ENCODE measurements at regions not wholly inside any gene's neighbourhood (a gene's known extent, or its start where the extent isn't known, plus 50 kb on each side); places are given as distances from the start of the nearest gene placed in this dataset.

DNA sequence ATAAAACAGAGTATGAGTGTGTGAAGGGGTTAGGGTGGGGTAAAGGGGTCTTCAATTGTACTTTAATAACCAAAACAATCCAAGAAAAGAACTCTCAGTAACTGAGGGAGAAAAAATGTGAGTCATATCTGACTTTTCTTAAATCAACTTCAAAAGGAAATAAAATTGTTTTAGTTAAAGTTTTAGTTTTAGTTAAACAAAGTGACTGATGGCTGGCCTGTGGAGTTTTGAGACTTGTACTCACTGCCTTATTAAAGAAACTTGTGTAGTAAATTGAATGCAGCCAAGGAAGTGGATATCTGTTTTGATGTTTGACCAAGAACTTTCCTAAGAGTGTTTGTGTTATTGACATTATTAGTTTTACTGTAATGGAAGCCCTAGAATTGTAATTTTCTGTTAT, 2032.6 kb downstream of the MAT2B start:
- TF ChIP-seq, protein P1, sequence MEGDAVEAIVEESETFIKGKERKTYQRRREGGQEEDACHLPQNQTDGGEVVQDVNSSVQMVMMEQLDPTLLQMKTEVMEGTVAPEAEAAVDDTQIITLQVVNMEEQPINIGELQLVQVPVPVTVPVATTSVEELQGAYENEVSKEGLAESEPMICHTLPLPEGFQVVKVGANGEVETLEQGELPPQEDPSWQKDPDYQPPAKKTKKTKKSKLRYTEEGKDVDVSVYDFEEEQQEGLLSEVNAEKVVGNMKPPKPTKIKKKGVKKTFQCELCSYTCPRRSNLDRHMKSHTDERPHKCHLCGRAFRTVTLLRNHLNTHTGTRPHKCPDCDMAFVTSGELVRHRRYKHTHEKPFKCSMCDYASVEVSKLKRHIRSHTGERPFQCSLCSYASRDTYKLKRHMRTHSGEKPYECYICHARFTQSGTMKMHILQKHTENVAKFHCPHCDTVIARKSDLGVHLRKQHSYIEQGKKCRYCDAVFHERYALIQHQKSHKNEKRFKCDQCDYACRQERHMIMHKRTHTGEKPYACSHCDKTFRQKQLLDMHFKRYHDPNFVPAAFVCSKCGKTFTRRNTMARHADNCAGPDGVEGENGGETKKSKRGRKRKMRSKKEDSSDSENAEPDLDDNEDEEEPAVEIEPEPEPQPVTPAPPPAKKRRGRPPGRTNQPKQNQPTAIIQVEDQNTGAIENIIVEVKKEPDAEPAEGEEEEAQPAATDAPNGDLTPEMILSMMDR (IDR thresholded peaks at IDR 0.05; ENCODE audit: low read length) = no peak
- no peak for TF ChIP-seq EZH2 (IDR thresholded peaks at IDR 0.05; ENCODE audit: borderline replicate concordance, low read length)
